Esophagus squamous epithelium (tissue), 5 donors: ENCODE measurements at regions not wholly inside any gene's neighbourhood (a gene's known extent, or its start where the extent isn't known, plus 50 kb on each side); places are given as distances from the start of the nearest gene placed in this dataset.

Source experiments
- DNase-seq: peaks from one replicate; lab custom pipeline; 2025; lab: John Stamatoyannopoulos, UW
- H3K27ac ChIP-seq, 4 donors: fragments of 200-600 bp; sonication (generic); one replicate each; pipeline ENCODE4 v1.5.1; 2016 to 2019; ENCODE audit warnings: mild to moderate bottlenecking in 1 of 4
- H3K27me3 ChIP-seq, 4 donors: fragments of 200-600 bp; sonication (generic); 1 replicate in 3 of 4; 2 replicates in 1 of 4; pipeline versions ENCODE4 v1.5.1 to v1.6.0; 2017 to 2021; ENCODE audit warnings: antibody characterized with exemption in 1 of 4
- H3K36me3 ChIP-seq, 3 donors: fragments of 200-600 bp; sonication (generic); one replicate each; pipeline ENCODE4 v1.5.1; 2016 to 2019
- H3K4me1 ChIP-seq, 3 donors: fragments of 200-600 bp; sonication (generic); one replicate each; pipeline ENCODE4 v1.5.1; 2017 to 2019
- H3K4me3 ChIP-seq, 4 donors: fragments of 200-600 bp; sonication (generic); 1 replicate in 3 of 4; 2 replicates in 1 of 4; pipeline ENCODE4 v1.5.1; 2016 to 2019; ENCODE audit warnings: mild to moderate bottlenecking in 2 of 4, moderate library complexity in 1 of 4
- H3K9me3 ChIP-seq, 3 donors: fragments of 200-600 bp; sonication (generic); one replicate each; pipeline ENCODE4 v1.5.1; 2016 to 2019
- CTCF ChIP-seq, 6 experiments: fragments of 450-650 bp in 4 of 6; fragments of 200-600 bp in 2 of 6; sonication (generic) in 2 of 6; IDR thresholded peaks; one replicate each; pipeline ENCODE4 v1.5.1; 2016 to 2019; ENCODE audit warnings: antibody characterized with exemption in 6 of 6, mild to moderate bottlenecking in 4 of 6, moderate library complexity in 4 of 6
- POLR2A ChIP-seq, 4 donors: fragments of 450-650 bp; IDR thresholded peaks; one replicate each; pipeline ENCODE4 v1.6.1; 2017; ENCODE audit warnings: antibody characterized with exemption in 4 of 4, mild to moderate bottlenecking in 4 of 4, moderate library complexity in 3 of 4
- WGBS, 2 donors: methylation state at CpG; one replicate each; pipeline ENCODE4 v1.1.5; 2018; 5-methylcytosine and 5-hydroxymethylcytosine counted together
- intact Hi-C: fragments of 100-400 bp; cut with DNase I; formaldehyde crosslinking; loops from one replicate; pipeline ENCODE4 v1.15.0; 2022
- donor health status: DM: yes; HTN: yes; CAD: no.

GRCh38 chr2:156671706-156672361, 235.7 kb downstream of the GPD2 start:
- H3K27ac ChIP-seq, result no peak overlapping the region
- H3K9me3 ChIP-seq, result peaks cover 0 to 3% (median 0%) of the 10 kb centered on the region in 3 donors
- intact Hi-C loops, result no loop called here
- 54 to 58% methylated on average over 6 of the region's 6 CpGs for WGBS, 2 donors
- no peak for DNase-seq
- H3K4me3 ChIP-seq, result no peak overlapping the region
- peaks cover 0 to 3% (median under 1%) of the 10 kb centered on the region in 3 donors for H3K4me1 ChIP-seq
- H3K36me3 ChIP-seq, result no peaks in the 10 kb centered on the region
- TF ChIP-seq POLR2A (IDR thresholded peaks at IDR 0.05), result no peak
- H3K27me3 ChIP-seq, result no peaks in the 10 kb centered on the region

- peaks cover 0 to 3% (median 0%) of the 10 kb centered on the region in 3 donors for H3K9me3 ChIP-seq
- no peak overlapping the region for H3K27ac ChIP-seq
- H3K36me3 ChIP-seq, result no peaks in the 10 kb centered on the region
- H3K4me3 ChIP-seq, result no peak overlapping the region
- TF ChIP-seq POLR2A (IDR thresholded peaks at IDR 0.05) (no peak), CTCF (IDR thresholded peaks at IDR 0.05) (no peak)
- no peak for DNase-seq
- 79 to 83% methylated on average over 7 of the region's 7 CpGs for WGBS, 2 donors
- intact Hi-C loops, result no loop called here
- H3K4me1 ChIP-seq, result no peaks in the 10 kb centered on the region
- no peaks in the 10 kb centered on the region for H3K27me3 ChIP-seq
Measured at GRCh38 chr2:156672556-156673332, 236.6 kb downstream of the GPD2 start.

- no peaks in the 10 kb centered on the region for H3K4me1 ChIP-seq
- no peak for TF ChIP-seq CTCF (IDR thresholded peaks at IDR 0.05)
- TF ChIP-seq POLR2A (IDR thresholded peaks at IDR 0.05), result no peak
- H3K36me3 ChIP-seq, result no peaks in the 10 kb centered on the region
- intact Hi-C loops, result no loop called here
- DNase-seq, result no peak
- WGBS, 2 donors, result 67 to 78% methylated on average over 2 of the region's 2 CpGs
- no peak overlapping the region for H3K4me3 ChIP-seq
- H3K27ac ChIP-seq, result no peak overlapping the region
- no peaks in the 10 kb centered on the region for H3K9me3 ChIP-seq
- H3K27me3 ChIP-seq, result no peaks in the 10 kb centered on the region
Measured at GRCh38 chr2:156673333-156673615, 237.1 kb downstream of the GPD2 start.

- H3K4me1 ChIP-seq, result no peaks in the 10 kb centered on the region
- no peaks in the 10 kb centered on the region for H3K27me3 ChIP-seq
- no peak overlapping the region for H3K27ac ChIP-seq
- no peak overlapping the region for H3K4me3 ChIP-seq
- DNase-seq, result no peak
- no peaks in the 10 kb centered on the region for H3K9me3 ChIP-seq
- TF ChIP-seq POLR2A (IDR thresholded peaks at IDR 0.05) (no peak), CTCF (IDR thresholded peaks at IDR 0.05) (no peak)
- intact Hi-C loops, result no loop called here
- WGBS, 2 donors, result 70 to 77% methylated on average over 2 of the region's 2 CpGs
- no peaks in the 10 kb centered on the region for H3K36me3 ChIP-seq
Measured at GRCh38 chr2:156673981-156674380, 237.8 kb downstream of the GPD2 start.

GRCh38 chr2:156675896-156676295, 239.7 kb downstream of the GPD2 start:
- 54 to 65% methylated on average over 3 of the region's 3 CpGs for WGBS, 2 donors
- intact Hi-C loops, result no loop called here
- no peak for TF ChIP-seq CTCF (IDR thresholded peaks at IDR 0.05)
- no peak for TF ChIP-seq POLR2A (IDR thresholded peaks at IDR 0.05)

More at GRCh38 chr2:156675896-156676295, 239.7 kb downstream of the GPD2 start:
- H3K4me1 ChIP-seq, result no peaks in the 10 kb centered on the region
- no peak overlapping the region for H3K4me3 ChIP-seq
- no peak for DNase-seq
- no peaks in the 10 kb centered on the region for H3K27me3 ChIP-seq
- no peaks in the 10 kb centered on the region for H3K9me3 ChIP-seq
- no peaks in the 10 kb centered on the region for H3K36me3 ChIP-seq
- H3K27ac ChIP-seq, result no peak overlapping the region
